ENCODE measurements at regions not wholly inside any gene's neighbourhood (a gene's known extent, or its start where the extent isn't known, plus 50 kb on each side); places are given as distances from the start of the nearest gene placed in this dataset.
"Not testable (repeated sequence)": the region's sequence is repeated elsewhere in the genome, so short reads cannot be mapped to it uniquely, and the experiment has no call there.

GRCh38 chr3:157581956-157582636, 78.9 kb upstream of the VEPH1 start:
- TF ChIP-seq, protein P1, sequence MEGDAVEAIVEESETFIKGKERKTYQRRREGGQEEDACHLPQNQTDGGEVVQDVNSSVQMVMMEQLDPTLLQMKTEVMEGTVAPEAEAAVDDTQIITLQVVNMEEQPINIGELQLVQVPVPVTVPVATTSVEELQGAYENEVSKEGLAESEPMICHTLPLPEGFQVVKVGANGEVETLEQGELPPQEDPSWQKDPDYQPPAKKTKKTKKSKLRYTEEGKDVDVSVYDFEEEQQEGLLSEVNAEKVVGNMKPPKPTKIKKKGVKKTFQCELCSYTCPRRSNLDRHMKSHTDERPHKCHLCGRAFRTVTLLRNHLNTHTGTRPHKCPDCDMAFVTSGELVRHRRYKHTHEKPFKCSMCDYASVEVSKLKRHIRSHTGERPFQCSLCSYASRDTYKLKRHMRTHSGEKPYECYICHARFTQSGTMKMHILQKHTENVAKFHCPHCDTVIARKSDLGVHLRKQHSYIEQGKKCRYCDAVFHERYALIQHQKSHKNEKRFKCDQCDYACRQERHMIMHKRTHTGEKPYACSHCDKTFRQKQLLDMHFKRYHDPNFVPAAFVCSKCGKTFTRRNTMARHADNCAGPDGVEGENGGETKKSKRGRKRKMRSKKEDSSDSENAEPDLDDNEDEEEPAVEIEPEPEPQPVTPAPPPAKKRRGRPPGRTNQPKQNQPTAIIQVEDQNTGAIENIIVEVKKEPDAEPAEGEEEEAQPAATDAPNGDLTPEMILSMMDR (IDR thresholded peaks at IDR 0.05): not testable (repeated sequence)
- TF ChIP-seq POLR2AphosphoS5 (IDR thresholded peaks at IDR 0.05): not testable (repeated sequence)
